ENCODE measurements at regions not wholly inside any gene's neighbourhood (a gene's known extent, or its start where the extent isn't known, plus 50 kb on each side); places are given as distances from the start of the nearest gene placed in this dataset.

DNA sequence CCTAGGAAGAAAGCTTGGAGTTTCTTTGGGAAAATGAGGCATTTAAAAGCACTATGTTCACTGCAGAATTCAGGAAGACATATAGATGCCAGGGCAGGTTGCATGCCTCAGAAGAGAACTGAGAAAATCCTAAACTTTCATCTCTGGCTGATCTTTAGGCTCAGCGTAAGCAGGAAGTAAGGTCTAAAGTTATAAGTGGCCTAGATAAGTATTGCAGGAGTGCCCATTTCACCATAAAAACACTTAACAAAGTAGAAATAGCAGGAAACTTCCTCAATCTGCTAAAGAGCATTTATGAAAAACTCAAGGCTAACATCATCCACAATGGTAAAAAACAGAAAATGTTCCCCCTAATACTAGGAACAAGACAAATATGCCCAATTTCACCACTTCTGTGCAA is 320.3 kb downstream of the BMP2 start:
- TF ChIP-seq RARB (CRISPR knock-in tag; IDR thresholded peaks at IDR 0.05) = no peak
- no peak for TF ChIP-seq ZFP3 (CRISPR knock-in tag; IDR thresholded peaks at IDR 0.05)
- no peak for TF ChIP-seq PPARA (CRISPR knock-in tag; IDR thresholded peaks at IDR 0.05; ENCODE audit: borderline replicate concordance)
- TF ChIP-seq ARNTL (CRISPR knock-in tag; IDR thresholded peaks at IDR 0.05; ENCODE audit: borderline replicate concordance, low read depth) = no peak
- no peak for TF ChIP-seq POU6F1 (CRISPR knock-in tag; IDR thresholded peaks at IDR 0.05; ENCODE audit: borderline replicate concordance, low read depth)
- no peak for TF ChIP-seq ISL1 (CRISPR knock-in tag; IDR thresholded peaks at IDR 0.05)
- no peak for TF ChIP-seq PATZ1 (CRISPR knock-in tag; IDR thresholded peaks at IDR 0.05; ENCODE audit: borderline replicate concordance)
- no peak for TF ChIP-seq TSHZ2 (CRISPR knock-in tag; IDR thresholded peaks at IDR 0.05)
- TF ChIP-seq GLIS3 (CRISPR knock-in tag; IDR thresholded peaks at IDR 0.05) = no peak
- TF ChIP-seq TCF4 (CRISPR knock-in tag; IDR thresholded peaks at IDR 0.05; ENCODE audit: borderline replicate concordance) = no peak
- TF ChIP-seq ESRRG (CRISPR knock-in tag; IDR thresholded peaks at IDR 0.05) = no peak

All from SK-N-SH treated with all-trans-retinoic acid at 6 μM for 48 hours (cell line).